Gastrocnemius medialis (tissue), 4 donors: ENCODE measurements at regions not wholly inside any gene's neighbourhood (a gene's known extent, or its start where the extent isn't known, plus 50 kb on each side); places are given as distances from the start of the nearest gene placed in this dataset.
"Not testable (repeated sequence)": the region's sequence is repeated elsewhere in the genome, so short reads cannot be mapped to it uniquely, and the experiment has no call there.

Source experiments
- ATAC-seq, 2 donors: fragments of 150-250 bp; one replicate each; pipeline ENCODE4 v1.9.1; 2016
- DNase-seq, 2 donors: peaks; one replicate each; pipeline ENCODE4 v3.0.0-alpha.2; 2019
- H3K27ac ChIP-seq, 4 donors: fragments of 200-600 bp; sonication (generic); 1 replicate in 1 of 4; 2 replicates in 3 of 4; pipeline ENCODE4 v1.5.1; 2016 to 2018; ENCODE audit warnings: mild to moderate bottlenecking in 2 of 4, moderate library complexity in 1 of 4
- H3K27me3 ChIP-seq, 3 donors: fragments of 200-600 bp; sonication (generic) in 2 of 3; 1 replicate in 1 of 3; 2 replicates in 2 of 3; pipeline versions ENCODE4 v1.5.1 to v1.6.0; 2016 to 2019; ENCODE audit warnings: mild to moderate bottlenecking in 1 of 3, moderate library complexity in 1 of 3
- H3K36me3 ChIP-seq, 2 donors: fragments of 200-600 bp; sonication (generic) in 1 of 2; one replicate each; pipeline ENCODE4 v1.5.1; 2017 to 2018
- H3K4me1 ChIP-seq, 2 donors: fragments of 200-600 bp; sonication (generic) in 1 of 2; one replicate each; pipeline ENCODE4 v1.5.1; 2016 to 2017; ENCODE audit warnings: mild to moderate bottlenecking in 2 of 2
- H3K4me3 ChIP-seq, 4 donors: fragments of 200-600 bp; sonication (generic) in 3 of 4; 1 replicate in 1 of 4; 2 replicates in 3 of 4; pipeline ENCODE4 v1.5.1; 2016 to 2019; ENCODE audit warnings: mild to moderate bottlenecking in 2 of 4
- H3K9me3 ChIP-seq, 3 donors: fragments of 200-600 bp; sonication (generic) in 2 of 3; 1 replicate in 1 of 3; 2 replicates in 2 of 3; pipeline ENCODE4 v1.5.1; 2016 to 2019
- POLR2A ChIP-seq, 2 donors: fragments of 450-650 bp; IDR thresholded peaks; one replicate each; pipeline ENCODE4 v1.6.1; 2017; ENCODE audit warnings: antibody characterized with exemption in 2 of 2, mild to moderate bottlenecking in 2 of 2, moderate library complexity in 2 of 2
- in situ Hi-C, 4 donors: fragments of 200-750 bp; cut with MboI; loops; one replicate each; pipeline versions ENCODE4 v1.15.0 to v1.8.0; 2017; ENCODE audit warnings: low sequenced_read_pairs in 4 of 4
- intact Hi-C: fragments of 100-400 bp; cut with DNase I; formaldehyde crosslinking; loops from one replicate; pipeline ENCODE4 v1.15.1; 2023; ENCODE audit warnings: low total_unique reads
- TF ChIP-seq, protein P1 (sequence below), 5 experiments: fragments of 450-650 bp in 3 of 5; fragments of 200-600 bp in 2 of 5; sonication (generic) in 2 of 5; IDR thresholded peaks in 4 of 5; conservative IDR thresholded peaks in 1 of 5; 1 replicate in 4 of 5; 2 replicates in 1 of 5; pipeline ENCODE4 v1.5.1; 2016 to 2019; ENCODE audit warnings: antibody characterized with exemption in 5 of 5, mild to moderate bottlenecking in 3 of 5, moderate library complexity in 3 of 5

DNA sequence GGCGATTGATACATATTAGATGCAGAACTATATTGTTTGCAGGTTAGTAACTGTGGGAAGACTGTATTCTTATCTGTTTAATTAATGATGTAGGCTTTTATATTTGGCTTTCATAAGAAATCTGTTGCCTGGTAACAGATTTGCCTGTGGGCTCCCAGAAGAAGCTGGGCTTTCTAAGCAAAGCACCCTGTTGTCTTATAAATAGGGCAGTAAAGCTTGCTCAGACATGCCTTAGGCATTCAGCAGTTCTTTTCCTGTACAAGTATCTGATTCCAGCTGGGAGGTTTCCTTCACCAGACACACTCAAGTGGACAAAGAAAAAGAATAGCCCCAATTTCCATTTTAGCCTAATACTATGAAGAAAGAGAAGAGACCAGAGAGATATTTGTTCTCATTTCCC lies 524.0 kb downstream of the LRRIQ3 start:
- Histone ChIP-seq H3K4me1 (no peaks in the 10 kb centered on the region), H3K27me3 (no peaks in the 10 kb centered on the region), H3K27ac (no peak overlapping the region), H3K36me3 (no peaks in the 10 kb centered on the region), H3K4me3 (no peak overlapping the region), H3K9me3 (no peaks in the 10 kb centered on the region)
- TF ChIP-seq, protein P1, sequence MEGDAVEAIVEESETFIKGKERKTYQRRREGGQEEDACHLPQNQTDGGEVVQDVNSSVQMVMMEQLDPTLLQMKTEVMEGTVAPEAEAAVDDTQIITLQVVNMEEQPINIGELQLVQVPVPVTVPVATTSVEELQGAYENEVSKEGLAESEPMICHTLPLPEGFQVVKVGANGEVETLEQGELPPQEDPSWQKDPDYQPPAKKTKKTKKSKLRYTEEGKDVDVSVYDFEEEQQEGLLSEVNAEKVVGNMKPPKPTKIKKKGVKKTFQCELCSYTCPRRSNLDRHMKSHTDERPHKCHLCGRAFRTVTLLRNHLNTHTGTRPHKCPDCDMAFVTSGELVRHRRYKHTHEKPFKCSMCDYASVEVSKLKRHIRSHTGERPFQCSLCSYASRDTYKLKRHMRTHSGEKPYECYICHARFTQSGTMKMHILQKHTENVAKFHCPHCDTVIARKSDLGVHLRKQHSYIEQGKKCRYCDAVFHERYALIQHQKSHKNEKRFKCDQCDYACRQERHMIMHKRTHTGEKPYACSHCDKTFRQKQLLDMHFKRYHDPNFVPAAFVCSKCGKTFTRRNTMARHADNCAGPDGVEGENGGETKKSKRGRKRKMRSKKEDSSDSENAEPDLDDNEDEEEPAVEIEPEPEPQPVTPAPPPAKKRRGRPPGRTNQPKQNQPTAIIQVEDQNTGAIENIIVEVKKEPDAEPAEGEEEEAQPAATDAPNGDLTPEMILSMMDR (IDR thresholded peaks at IDR 0.05 in 4 of 5, conservative IDR thresholded peaks at IDR 0.05 in 1 of 5) = no peak
- no peak for TF ChIP-seq POLR2A (IDR thresholded peaks at IDR 0.05)
- ATAC-seq = no peak
- in situ Hi-C loops = no loop called here
- intact Hi-C loops = no loop called here
- DNase-seq = no peak

GRCh38 chr1:73671530-73671929 lies 526.4 kb downstream of the LRRIQ3 start:
- Histone ChIP-seq H3K27me3 (no peaks in the 10 kb centered on the region), H3K36me3 (no peaks in the 10 kb centered on the region), H3K27ac (no peak overlapping the region), H3K4me1 (no peaks in the 10 kb centered on the region), H3K9me3 (no peaks in the 10 kb centered on the region), H3K4me3 (no peak overlapping the region)
- intact Hi-C loops (no loop called here), in situ Hi-C loops (no loop called here)
- no peak for DNase-seq
- TF ChIP-seq, protein P1 (IDR thresholded peaks at IDR 0.05 in 4 of 5, conservative IDR thresholded peaks at IDR 0.05 in 1 of 5) = no peak
- no peak for TF ChIP-seq POLR2A (IDR thresholded peaks at IDR 0.05)
- no peak for ATAC-seq

DNA sequence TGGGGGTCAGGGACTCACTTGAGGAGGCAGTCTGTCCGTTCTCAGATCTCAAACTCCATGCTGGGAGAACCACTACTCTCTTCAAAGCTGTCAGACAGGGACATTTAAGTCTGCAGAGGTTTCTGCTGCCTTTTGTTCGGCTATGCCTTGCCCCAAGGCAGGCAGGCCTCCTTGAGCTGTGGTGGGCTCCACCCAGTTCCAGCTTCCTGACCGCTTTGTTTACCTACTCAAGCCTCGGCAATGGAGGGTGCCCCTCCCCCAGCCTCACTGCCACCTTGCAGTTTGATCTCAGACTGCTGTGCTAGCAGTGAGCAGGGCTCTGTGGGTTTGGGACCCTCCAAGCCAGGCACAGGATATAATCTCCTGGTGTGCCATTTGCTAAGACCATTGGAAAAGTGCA lies 530.0 kb downstream of the LRRIQ3 start:
- H3K4me3 ChIP-seq, H3K27me3 ChIP-seq, H3K9me3 ChIP-seq, H3K27ac ChIP-seq, ATAC-seq, intact Hi-C loops, in situ Hi-C loops, DNase-seq, H3K4me1 ChIP-seq, H3K36me3 ChIP-seq: not testable (repeated sequence)

DNA sequence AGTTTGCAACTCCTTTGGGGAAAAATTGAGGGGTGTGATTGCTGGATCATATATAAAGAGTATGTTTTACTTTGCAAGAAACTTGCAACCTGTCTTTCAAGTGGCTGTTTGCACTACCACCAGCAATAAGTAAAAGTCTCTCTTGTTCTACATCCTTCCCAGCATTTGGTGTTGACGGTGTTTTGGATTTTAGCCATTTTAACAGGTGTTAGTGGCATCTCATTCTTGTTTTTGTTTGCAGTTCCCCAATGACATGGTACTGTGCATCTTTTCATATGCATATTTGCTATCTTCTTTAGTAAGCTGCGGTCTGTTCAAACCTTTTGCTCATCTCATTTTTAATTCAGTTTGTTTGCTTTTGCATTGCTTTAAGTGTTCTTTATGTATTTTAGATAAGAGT lies 535.5 kb downstream of the LRRIQ3 start:
- ATAC-seq (no peak), DNase-seq (no peak)
- intact Hi-C loops (no loop called here), in situ Hi-C loops (no loop called here)
- Histone ChIP-seq H3K4me3 (no peak overlapping the region), H3K27ac (no peak overlapping the region), H3K9me3 (no peaks in the 10 kb centered on the region), H3K27me3 (no peaks in the 10 kb centered on the region), H3K4me1 (no peaks in the 10 kb centered on the region), H3K36me3 (no peaks in the 10 kb centered on the region)
- TF ChIP-seq, protein P1 (IDR thresholded peaks at IDR 0.05 in 4 of 5, conservative IDR thresholded peaks at IDR 0.05 in 1 of 5) = no peak
- no peak for TF ChIP-seq POLR2A (IDR thresholded peaks at IDR 0.05)

GRCh38 chr1:73659136-73659535 lies 538.8 kb downstream of the LRRIQ3 start:
- Histone ChIP-seq H3K4me1 (no peaks in the 10 kb centered on the region), H3K27me3 (no peaks in the 10 kb centered on the region), H3K36me3 (no peaks in the 10 kb centered on the region), H3K27ac (no peak overlapping the region), H3K9me3 (no peaks in the 10 kb centered on the region), H3K4me3 (no peak overlapping the region)
- intact Hi-C loops (no loop called here), in situ Hi-C loops (no loop called here)
- DNase-seq = no peak
- ATAC-seq = no peak
- TF ChIP-seq, protein P1 (IDR thresholded peaks at IDR 0.05 in 4 of 5, conservative IDR thresholded peaks at IDR 0.05 in 1 of 5) = no peak
- no peak for TF ChIP-seq POLR2A (IDR thresholded peaks at IDR 0.05)
